ENCODE measurements at regions not wholly inside any gene's neighbourhood (a gene's known extent, or its start where the extent isn't known, plus 50 kb on each side); places are given as distances from the start of the nearest gene placed in this dataset.
"Not testable (repeated sequence)": the region's sequence is repeated elsewhere in the genome, so short reads cannot be mapped to it uniquely, and the experiment has no call there.

GRCh38 chr13:79645569-79645968, 164.6 kb downstream of the NDFIP2 start:
- DNase-seq: no peak

GRCh38 chr13:79642596-79642995, 161.6 kb downstream of the NDFIP2 start:
- DNase-seq: no peak

GRCh38 chr13:79637133-79637763, 156.3 kb downstream of the NDFIP2 start:
- DNase-seq: no peak

GRCh38 chr13:79631051-79631659, 150.2 kb downstream of the NDFIP2 start:
- no peak for DNase-seq

- no peak for DNase-seq
Observed at GRCh38 chr13:79628463-79628862, 147.5 kb downstream of the NDFIP2 start.

- DNase-seq: no peak
Observed at GRCh38 chr13:79626924-79627323, 146.0 kb downstream of the NDFIP2 start.

GRCh38 chr13:79625517-79625916, 144.6 kb downstream of the NDFIP2 start:
- no peak for DNase-seq

GRCh38 chr13:79621902-79622301, 140.9 kb downstream of the NDFIP2 start:
- no peak for DNase-seq

- no peak for DNase-seq
Observed at GRCh38 chr13:79621449-79621848, 140.5 kb downstream of the NDFIP2 start.

GRCh38 chr13:79614250-79614918, 133.4 kb downstream of the NDFIP2 start:
- DNase-seq: no peak

- DNase-seq: no peak
Observed at GRCh38 chr13:79612604-79613003, 131.6 kb downstream of the NDFIP2 start.

- DNase-seq: not testable (repeated sequence)
Observed at GRCh38 chr13:79607895-79608294, 126.9 kb downstream of the NDFIP2 start.
